ENCODE measurements at regions not wholly inside any gene's neighbourhood (a gene's known extent, or its start where the extent isn't known, plus 50 kb on each side); places are given as distances from the start of the nearest gene placed in this dataset.
"Not testable (repeated sequence)": the region's sequence is repeated elsewhere in the genome, so short reads cannot be mapped to it uniquely, and the experiment has no call there.

DNA sequence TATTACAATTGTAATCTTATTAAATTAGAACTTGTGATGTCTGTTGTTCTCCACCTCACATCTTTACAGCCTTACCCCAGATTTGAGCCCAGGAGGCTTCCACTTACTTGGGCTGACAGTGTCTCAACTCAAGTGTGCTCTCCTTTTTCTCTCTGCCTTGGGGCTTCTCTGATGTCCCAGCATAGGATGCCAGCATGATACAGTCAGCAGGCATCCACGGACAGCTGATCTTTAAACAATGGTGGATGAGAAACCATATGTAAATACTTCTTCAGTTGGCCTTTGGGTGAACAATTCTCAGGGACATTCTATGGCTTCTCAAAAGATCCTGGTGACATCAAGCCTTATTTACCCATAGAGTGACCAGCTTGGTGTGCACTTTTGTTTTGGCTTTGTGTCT is 107.6 kb upstream of the GORAB start:
- TF ChIP-seq, protein P1, sequence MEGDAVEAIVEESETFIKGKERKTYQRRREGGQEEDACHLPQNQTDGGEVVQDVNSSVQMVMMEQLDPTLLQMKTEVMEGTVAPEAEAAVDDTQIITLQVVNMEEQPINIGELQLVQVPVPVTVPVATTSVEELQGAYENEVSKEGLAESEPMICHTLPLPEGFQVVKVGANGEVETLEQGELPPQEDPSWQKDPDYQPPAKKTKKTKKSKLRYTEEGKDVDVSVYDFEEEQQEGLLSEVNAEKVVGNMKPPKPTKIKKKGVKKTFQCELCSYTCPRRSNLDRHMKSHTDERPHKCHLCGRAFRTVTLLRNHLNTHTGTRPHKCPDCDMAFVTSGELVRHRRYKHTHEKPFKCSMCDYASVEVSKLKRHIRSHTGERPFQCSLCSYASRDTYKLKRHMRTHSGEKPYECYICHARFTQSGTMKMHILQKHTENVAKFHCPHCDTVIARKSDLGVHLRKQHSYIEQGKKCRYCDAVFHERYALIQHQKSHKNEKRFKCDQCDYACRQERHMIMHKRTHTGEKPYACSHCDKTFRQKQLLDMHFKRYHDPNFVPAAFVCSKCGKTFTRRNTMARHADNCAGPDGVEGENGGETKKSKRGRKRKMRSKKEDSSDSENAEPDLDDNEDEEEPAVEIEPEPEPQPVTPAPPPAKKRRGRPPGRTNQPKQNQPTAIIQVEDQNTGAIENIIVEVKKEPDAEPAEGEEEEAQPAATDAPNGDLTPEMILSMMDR (IDR thresholded peaks at IDR 0.05; ENCODE audit: borderline replicate concordance, extremely low read depth, insufficient read depth), result no peak
- no peaks in the 10 kb centered on the region for H3K36me3 ChIP-seq (ENCODE audit: control insufficient read depth in 2 of 3, insufficient read depth in 3 of 3, low read length in 3 of 3)
- no peak overlapping the region for H3K4me3 ChIP-seq (ENCODE audit: low read length in 3 of 3)
- FAIRE-seq, result no peak
- intact Hi-C loops (cut with DNase I), result no loop called here
- H3K9me3 ChIP-seq (ENCODE audit: control insufficient read depth in 2 of 3, insufficient read depth in 1 of 3, low read length in 3 of 3), result no peaks in the 10 kb centered on the region
- H3K4me1 ChIP-seq (ENCODE audit: control insufficient read depth in 2 of 3, insufficient read depth in 2 of 3, low read depth in 1 of 3, low read length in 3 of 3), result no peaks in the 10 kb centered on the region
- H3K27me3 ChIP-seq (ENCODE audit: control insufficient read depth, insufficient read depth, low read length), result no peaks in the 10 kb centered on the region
- H3K27ac ChIP-seq (ENCODE audit: low read depth in 2 of 2, low read length in 2 of 2), result no peak overlapping the region
- no peak overlapping the region for H3K9ac ChIP-seq (ENCODE audit: low read length in 3 of 3)
- DNase-seq, result no peak

GRCh38 chr1:170426596-170426995 is 105.4 kb upstream of the GORAB start:
- H3K9ac ChIP-seq (ENCODE audit: low read length in 3 of 3), result no peak overlapping the region
- no peaks in the 10 kb centered on the region for H3K27me3 ChIP-seq (ENCODE audit: control insufficient read depth, insufficient read depth, low read length)
- H3K36me3 ChIP-seq (ENCODE audit: control insufficient read depth in 2 of 3, insufficient read depth in 3 of 3, low read length in 3 of 3), result no peaks in the 10 kb centered on the region
- H3K27ac ChIP-seq (ENCODE audit: low read depth in 2 of 2, low read length in 2 of 2), result no peak overlapping the region
- TF ChIP-seq, protein P1 (IDR thresholded peaks at IDR 0.05; ENCODE audit: borderline replicate concordance, extremely low read depth, insufficient read depth), result no peak
- no peaks in the 10 kb centered on the region for H3K4me1 ChIP-seq (ENCODE audit: control insufficient read depth in 2 of 3, insufficient read depth in 2 of 3, low read depth in 1 of 3, low read length in 3 of 3)
- FAIRE-seq (no peak), DNase-seq (no peak)
- intact Hi-C loops (cut with DNase I), result no loop called here
- H3K4me3 ChIP-seq (ENCODE audit: low read length in 3 of 3), result no peak overlapping the region
- no peaks in the 10 kb centered on the region for H3K9me3 ChIP-seq (ENCODE audit: control insufficient read depth in 2 of 3, insufficient read depth in 1 of 3, low read length in 3 of 3)

DNA sequence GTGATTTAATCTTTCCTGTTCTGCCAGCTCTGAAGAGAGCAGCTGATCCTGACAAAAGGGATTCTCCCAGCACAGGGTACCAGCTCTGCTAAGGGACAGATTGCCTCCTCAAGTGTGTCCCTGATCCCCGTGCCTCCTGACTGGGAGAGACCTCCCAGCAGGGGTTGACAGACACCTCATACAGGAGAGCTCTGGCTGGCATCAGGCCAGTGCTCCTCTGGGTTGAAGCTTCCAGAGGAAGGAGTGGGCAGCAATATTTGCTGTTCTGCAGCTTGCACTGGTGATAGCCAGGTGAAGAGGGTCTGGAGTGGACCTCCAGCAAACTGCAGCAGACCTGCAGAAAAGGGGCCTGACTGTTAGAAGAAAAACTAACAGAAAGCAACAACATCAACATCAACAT is 105.0 kb upstream of the GORAB start:
- H3K9me3 ChIP-seq (ENCODE audit: control insufficient read depth in 2 of 3, insufficient read depth in 1 of 3, low read length in 3 of 3); intact Hi-C loops (cut with DNase I); FAIRE-seq: not testable (repeated sequence)

DNA sequence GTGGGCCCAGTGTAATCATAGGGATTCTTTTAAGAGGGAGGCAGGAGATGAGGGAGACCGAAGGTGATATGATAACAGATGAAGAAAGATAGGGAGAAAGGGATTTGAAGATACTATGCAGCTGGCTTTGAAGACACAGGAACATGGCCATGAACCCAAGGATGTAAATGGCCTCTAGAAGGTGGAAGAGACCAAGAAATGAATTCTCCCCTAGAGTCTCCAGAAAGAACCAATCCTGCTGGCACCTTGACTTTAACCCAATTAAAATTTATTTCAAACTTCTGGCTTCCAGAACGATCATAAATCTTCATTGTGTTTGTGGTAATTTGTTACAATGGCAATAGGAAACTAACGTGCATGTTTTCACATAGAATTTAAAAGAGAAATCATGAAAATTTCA is 95.0 kb upstream of the GORAB start:
- Histone ChIP-seq H3K27me3 (ENCODE audit: control insufficient read depth, insufficient read depth, low read length) (no peaks in the 10 kb centered on the region), H3K4me3 (ENCODE audit: low read length in 3 of 3) (no peak overlapping the region), H3K9ac (ENCODE audit: low read length in 3 of 3) (no peak overlapping the region), H3K9me3 (ENCODE audit: control insufficient read depth in 2 of 3, insufficient read depth in 1 of 3, low read length in 3 of 3) (no peaks in the 10 kb centered on the region), H3K36me3 (ENCODE audit: control insufficient read depth in 2 of 3, insufficient read depth in 3 of 3, low read length in 3 of 3) (no peaks in the 10 kb centered on the region), H3K27ac (ENCODE audit: low read depth in 2 of 2, low read length in 2 of 2) (no peak overlapping the region), H3K4me1 (ENCODE audit: control insufficient read depth in 2 of 3, insufficient read depth in 2 of 3, low read depth in 1 of 3, low read length in 3 of 3) (no peaks in the 10 kb centered on the region)
- TF ChIP-seq, protein P1 (IDR thresholded peaks at IDR 0.05; ENCODE audit: borderline replicate concordance, extremely low read depth, insufficient read depth), result no peak
- intact Hi-C loops (cut with DNase I), result no loop called here
- FAIRE-seq (no peak), DNase-seq (no peak)

More for the DNA sequence above, 105.0 kb upstream of the GORAB start:
- not testable (repeated sequence) for H3K36me3 ChIP-seq (ENCODE audit: control insufficient read depth in 2 of 3, insufficient read depth in 3 of 3, low read length in 3 of 3); DNase-seq; H3K9ac ChIP-seq (ENCODE audit: low read length in 3 of 3); H3K4me1 ChIP-seq (ENCODE audit: control insufficient read depth in 2 of 3, insufficient read depth in 2 of 3, low read depth in 1 of 3, low read length in 3 of 3); H3K4me3 ChIP-seq (ENCODE audit: low read length in 3 of 3); H3K27ac ChIP-seq (ENCODE audit: low read depth in 2 of 2, low read length in 2 of 2); H3K27me3 ChIP-seq (ENCODE audit: control insufficient read depth, insufficient read depth, low read length)

Measured in kidney (tissue), 13 donors.